ENCODE measurements at regions not wholly inside any gene's neighbourhood (a gene's known extent, or its start where the extent isn't known, plus 50 kb on each side); places are given as distances from the start of the nearest gene placed in this dataset.
"Not testable (repeated sequence)": the region's sequence is repeated elsewhere in the genome, so short reads cannot be mapped to it uniquely, and the experiment has no call there.

- DNase-seq: no peak
These were observed 147.2 kb downstream of the NDUFA12 start for GRCh38 chr12:94856324-94856723.

DNA sequence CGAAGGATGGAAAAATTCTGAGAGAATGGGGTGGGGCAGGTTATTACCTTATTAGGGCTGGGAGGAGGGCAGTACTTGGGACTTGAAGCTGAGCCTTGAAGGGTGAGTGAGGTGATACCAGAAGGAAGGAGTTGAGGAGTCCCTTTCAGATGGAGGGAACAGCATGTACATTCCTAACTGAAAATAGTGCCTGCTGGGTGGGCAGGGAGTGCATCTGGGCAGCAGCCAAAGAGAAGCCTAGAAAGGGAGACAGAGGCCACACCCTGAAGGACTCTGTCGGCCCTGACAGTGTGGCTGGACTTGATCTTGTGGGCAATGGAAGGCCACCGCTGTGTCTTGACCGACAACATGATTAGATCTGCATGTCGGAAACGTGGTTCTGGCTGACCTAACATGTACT, 147.6 kb downstream of the NDUFA12 start:
- DNase-seq: no peak

- no peak for DNase-seq
These were observed 152.0 kb downstream of the NDUFA12 start for GRCh38 chr12:94851396-94852028.

DNA sequence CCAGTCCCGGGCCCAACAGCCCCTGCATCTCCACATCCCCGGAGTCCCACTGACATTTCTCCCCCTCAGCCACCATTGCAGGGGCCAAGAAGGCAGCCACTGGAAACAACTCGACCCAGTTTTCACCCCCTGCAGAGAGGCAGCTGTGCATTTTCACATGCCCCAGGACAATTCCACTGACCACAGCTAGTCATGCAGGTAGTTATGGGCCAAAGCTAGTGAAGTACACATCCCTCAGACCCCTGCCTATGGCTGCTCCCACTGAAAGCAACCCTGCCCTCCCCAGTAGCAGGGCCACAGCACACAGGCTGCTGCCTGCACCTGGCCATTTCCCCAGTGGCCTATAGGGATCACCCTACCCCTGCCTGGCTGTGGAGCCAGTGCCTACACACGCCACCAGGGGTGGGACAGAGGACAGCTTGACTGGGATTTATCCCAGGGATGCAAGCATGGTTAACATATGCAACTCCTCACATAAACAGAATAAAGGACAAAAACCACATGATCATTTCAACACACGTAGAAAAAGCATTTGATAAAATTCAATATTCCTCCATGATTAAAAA, 154.0 kb downstream of the NDUFA12 start:
- DNase-seq: no peak

DNA sequence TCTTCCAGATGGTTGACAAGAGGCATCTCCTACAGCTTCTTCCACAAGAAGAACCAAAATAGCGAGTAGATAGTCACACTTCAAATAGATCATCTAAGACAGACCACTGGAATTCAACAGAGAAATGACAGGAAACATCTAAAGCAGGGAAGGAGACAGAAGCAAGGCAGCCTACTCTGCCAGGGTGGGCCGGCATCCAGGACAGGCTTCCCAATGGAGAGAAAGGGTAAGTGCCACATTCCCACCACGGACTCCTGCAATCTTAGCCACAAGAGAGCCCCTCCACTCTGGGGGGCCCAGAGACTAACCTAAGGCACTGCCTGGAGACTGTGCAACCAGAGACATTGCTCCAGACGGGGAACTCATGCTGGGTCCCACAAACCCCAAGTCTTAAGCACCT, 154.5 kb downstream of the NDUFA12 start:
- DNase-seq: no peak

- DNase-seq: no peak
These were observed 158.4 kb downstream of the NDUFA12 start for GRCh38 chr12:94845110-94845509.

- no peak for DNase-seq
These were observed 159.0 kb downstream of the NDUFA12 start for GRCh38 chr12:94844452-94844851.

GRCh38 chr12:94841904-94842610, 161.4 kb downstream of the NDUFA12 start:
- DNase-seq: no peak

DNA sequence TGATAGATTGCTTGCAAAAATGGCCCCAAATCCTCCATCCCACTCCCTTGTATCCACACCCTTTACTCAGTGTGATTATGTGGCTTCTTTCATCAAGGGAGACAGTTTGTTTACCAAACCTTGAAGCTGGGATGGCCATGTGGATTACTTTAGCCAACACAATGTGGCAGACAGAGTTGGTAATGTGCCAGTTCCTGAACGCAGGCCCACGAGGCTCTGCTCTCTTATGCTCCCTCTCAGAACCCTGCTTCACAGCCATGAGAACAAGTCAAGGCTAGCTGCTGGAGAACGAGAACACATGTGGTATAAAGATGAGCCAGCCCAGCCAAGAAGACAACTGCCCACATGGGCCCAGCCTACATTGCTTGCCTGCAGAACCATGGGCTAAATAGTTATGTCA, 162.3 kb downstream of the NDUFA12 start:
- DNase-seq: no peak

DNA sequence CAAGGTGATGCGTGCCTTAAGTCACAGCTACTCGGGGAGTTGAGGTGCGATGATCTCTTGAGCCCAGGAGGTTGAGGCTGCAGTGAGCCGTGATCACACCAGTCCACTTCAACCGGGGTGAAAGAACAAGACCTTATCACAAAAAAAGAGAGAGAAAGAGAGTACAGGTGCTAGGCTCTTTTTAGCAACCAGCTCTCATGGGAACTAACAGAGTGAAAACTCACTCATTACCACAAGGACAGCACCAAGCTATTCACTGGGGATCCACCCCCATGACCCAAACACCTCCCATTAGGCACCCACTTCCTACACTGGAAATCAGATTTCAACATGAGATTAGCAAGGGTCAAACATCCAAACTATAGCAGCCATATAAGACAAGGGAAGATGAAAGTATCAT, 164.2 kb downstream of the NDUFA12 start:
- DNase-seq: no peak

GRCh38 chr12:94836952-94837670, 166.4 kb downstream of the NDUFA12 start:
- DNase-seq: not testable (repeated sequence)

GRCh38 chr12:94834036-94834625, 169.4 kb downstream of the NDUFA12 start:
- no peak for DNase-seq

DNA sequence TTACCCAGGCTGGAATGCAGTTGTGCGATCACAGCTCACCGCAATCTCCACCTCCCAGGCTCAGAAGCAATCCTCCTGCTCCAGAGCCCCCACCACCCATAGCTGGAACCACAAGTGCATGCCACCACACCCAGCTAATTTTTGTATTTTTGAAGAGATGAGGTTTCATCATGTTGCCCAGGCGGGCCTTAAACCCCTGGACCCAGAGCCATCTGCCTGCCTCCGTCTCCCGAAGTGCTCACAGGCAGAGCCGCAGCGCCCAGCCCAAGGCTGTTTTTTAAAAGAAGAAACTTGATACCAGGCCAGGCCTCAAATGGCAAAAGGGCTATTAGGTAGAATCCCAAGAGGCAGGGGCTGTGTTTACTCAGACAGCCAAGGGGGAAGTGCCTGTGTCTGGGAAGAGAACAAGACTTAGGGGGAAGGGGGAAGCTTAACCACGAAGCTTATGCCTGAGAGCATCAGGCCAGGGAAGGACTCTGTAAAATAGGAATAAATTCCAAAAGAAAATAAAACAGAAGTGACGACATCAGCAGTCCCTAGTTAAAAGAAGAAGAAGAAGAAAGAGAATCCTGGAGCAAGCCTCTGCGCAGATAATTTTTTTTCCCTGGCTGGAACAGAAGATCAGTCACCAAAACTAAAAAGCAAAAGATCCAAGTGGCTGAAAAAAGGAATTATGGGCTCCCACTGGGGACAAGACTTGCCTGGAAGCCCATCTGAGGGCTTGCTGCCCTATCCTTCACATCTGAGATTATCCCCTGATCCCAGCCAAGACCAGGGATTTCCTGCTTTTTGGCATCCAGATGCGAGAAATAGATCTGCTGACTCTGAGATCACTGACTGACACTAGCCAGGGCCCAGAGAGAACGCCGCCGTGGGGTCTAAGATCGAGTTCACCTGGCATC, 170.5 kb downstream of the NDUFA12 start:
- no peak for DNase-seq

- no peak for DNase-seq
These were observed 171.4 kb downstream of the NDUFA12 start for GRCh38 chr12:94832105-94832504.

- peak in 1 of 5 donors; percentile 23 for DNase-seq
These were observed 172.3 kb downstream of the NDUFA12 start for GRCh38 chr12:94831081-94831751.

GRCh38 chr12:94829552-94829951, 173.9 kb downstream of the NDUFA12 start:
- DNase-seq: no peak

DNA sequence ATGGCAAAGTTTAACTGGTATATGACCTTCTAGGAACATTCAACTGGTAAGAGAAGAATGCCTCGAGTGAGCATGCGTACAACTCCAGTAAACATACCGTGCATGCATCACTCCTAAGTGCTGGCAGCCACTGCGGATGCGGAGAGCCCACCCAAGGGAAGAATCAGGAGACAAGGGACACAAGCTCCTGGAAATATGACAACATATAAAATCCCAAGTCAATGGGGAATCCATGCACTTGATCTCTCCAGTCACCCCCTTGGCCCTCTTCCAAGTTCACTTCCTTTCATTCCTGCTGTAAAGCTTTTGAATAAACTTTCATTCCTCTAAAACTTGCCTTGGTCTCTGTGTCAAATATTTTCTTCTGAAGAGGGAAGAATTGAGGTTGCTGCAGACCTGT, 168.7 kb upstream of the TMCC3 start:
- no peak for DNase-seq

GRCh38 chr12:94817695-94818075, 167.3 kb upstream of the TMCC3 start:
- DNase-seq: no peak

DNA sequence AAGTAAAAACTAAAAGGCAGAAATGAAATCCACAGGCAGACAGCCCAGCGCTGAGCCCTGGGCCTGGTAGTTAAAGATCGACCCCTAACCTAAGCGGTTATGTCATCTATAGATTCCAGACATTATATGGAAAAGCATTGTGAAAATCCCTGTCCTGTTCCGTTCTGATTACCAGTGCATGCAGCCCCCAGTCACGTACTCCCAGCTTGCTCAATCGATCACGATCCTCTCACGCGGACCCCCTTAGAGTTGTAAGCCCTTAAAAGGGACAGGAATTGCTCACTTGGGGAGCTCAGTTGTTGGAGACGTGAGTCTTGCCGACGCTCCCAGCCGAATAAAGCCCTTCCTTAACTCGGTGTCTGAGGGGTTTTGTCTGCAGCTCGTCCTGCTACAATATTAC, 166.8 kb upstream of the TMCC3 start:
- DNase-seq: not testable (repeated sequence)

GRCh38 chr12:94816746-94817145, 166.4 kb upstream of the TMCC3 start:
- DNase-seq: not testable (repeated sequence)

GRCh38 chr12:94815958-94816357, 165.6 kb upstream of the TMCC3 start:
- no peak for DNase-seq

DNA sequence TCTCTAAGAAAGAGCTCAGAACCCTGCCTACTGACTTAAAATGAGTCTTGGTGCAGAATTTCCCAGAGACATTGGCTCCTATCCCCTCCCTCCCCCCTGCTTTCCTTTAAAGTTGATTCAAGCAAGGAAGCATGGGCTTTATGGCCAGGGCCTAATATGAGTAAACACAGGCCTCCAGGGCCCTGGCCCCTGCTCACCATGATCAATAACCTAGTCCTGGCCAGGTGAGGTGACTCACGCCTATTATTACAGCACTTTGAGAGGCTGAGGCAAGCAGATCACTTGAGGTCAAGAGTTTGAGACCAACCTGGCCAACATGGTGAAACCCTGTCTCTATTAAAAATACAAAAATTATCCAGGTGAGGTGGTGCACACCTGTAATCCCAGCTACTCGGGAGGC, 165.1 kb upstream of the TMCC3 start:
- no peak for DNase-seq

Data from T-helper 1 cell (primary cell).